WERI-Rb-1 (cell line): ENCODE measurements at regions not wholly inside any gene's neighbourhood (a gene's known extent, or its start where the extent isn't known, plus 50 kb on each side); places are given as distances from the start of the nearest gene placed in this dataset.

ENCODE experiments used
- DNase-seq: peaks from one replicate; pipeline ENCODE4 v3.0.0-alpha.2; 2020
- H3K27ac ChIP-seq: fragments of 250-450 bp; sonication (Bioruptor Pico); 2 replicates; pipeline ENCODE4 v1.5.1; 2020; ENCODE audit warnings: mild to moderate bottlenecking, moderate library complexity
- H3K27me3 ChIP-seq: fragments of 250-450 bp; sonication (Bioruptor Pico); 2 replicates; pipeline ENCODE4 v1.5.1; 2021; ENCODE audit warnings: mild to moderate bottlenecking, low read depth, moderate library complexity; ENCODE audit not compliant: insufficient read depth, severe bottlenecking
- H3K36me3 ChIP-seq: fragments of 250-450 bp; sonication (Bioruptor Pico); 2 replicates; pipeline ENCODE4 v1.5.1; 2020; ENCODE audit warnings: mild to moderate bottlenecking, moderate library complexity
- H3K4me3 ChIP-seq: 2 replicates; pipeline ENCODE4 v1.5.1; 2011; ENCODE audit warnings: low read depth, mild to moderate bottlenecking, control low read depth, low read length
- H3K9me3 ChIP-seq: fragments of 250-450 bp; sonication (Bioruptor Pico); 2 replicates; pipeline ENCODE4 v1.5.1; 2021; ENCODE audit warnings: mild to moderate bottlenecking, moderate library complexity; ENCODE audit not compliant: severe bottlenecking
- TF ChIP-seq, protein P1 (sequence below): IDR thresholded peaks from 2 replicates; pipeline ENCODE4 v1.5.1; 2011; ENCODE audit warnings: low read depth, mild to moderate bottlenecking, control low read depth, inconsistent platforms, low read length

GRCh38 chr20:41694796-41695195, 76.6 kb upstream of the CHD6 start:
- Histone ChIP-seq H3K27me3 (no peaks in the 10 kb centered on the region), H3K9me3 (no peaks in the 10 kb centered on the region), H3K36me3 (no peaks in the 10 kb centered on the region), H3K4me3 (peak overlapping the region; percentile 60), H3K27ac (no peak overlapping the region)
- TF ChIP-seq, protein P1, sequence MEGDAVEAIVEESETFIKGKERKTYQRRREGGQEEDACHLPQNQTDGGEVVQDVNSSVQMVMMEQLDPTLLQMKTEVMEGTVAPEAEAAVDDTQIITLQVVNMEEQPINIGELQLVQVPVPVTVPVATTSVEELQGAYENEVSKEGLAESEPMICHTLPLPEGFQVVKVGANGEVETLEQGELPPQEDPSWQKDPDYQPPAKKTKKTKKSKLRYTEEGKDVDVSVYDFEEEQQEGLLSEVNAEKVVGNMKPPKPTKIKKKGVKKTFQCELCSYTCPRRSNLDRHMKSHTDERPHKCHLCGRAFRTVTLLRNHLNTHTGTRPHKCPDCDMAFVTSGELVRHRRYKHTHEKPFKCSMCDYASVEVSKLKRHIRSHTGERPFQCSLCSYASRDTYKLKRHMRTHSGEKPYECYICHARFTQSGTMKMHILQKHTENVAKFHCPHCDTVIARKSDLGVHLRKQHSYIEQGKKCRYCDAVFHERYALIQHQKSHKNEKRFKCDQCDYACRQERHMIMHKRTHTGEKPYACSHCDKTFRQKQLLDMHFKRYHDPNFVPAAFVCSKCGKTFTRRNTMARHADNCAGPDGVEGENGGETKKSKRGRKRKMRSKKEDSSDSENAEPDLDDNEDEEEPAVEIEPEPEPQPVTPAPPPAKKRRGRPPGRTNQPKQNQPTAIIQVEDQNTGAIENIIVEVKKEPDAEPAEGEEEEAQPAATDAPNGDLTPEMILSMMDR: no peak
- no peak for DNase-seq

- Histone ChIP-seq H3K27ac (peak overlapping the region; percentile 86), H3K4me3 (peak overlapping the region; percentile 60), H3K27me3 (no peaks in the 10 kb centered on the region), H3K9me3 (no peaks in the 10 kb centered on the region), H3K36me3 (no peaks in the 10 kb centered on the region)
- TF ChIP-seq, protein P1: peak; percentile 50
- DNase-seq: peak; percentile 88
These were observed 75.2 kb upstream of the CHD6 start for GRCh38 chr20:41693136-41693979.

DNA sequence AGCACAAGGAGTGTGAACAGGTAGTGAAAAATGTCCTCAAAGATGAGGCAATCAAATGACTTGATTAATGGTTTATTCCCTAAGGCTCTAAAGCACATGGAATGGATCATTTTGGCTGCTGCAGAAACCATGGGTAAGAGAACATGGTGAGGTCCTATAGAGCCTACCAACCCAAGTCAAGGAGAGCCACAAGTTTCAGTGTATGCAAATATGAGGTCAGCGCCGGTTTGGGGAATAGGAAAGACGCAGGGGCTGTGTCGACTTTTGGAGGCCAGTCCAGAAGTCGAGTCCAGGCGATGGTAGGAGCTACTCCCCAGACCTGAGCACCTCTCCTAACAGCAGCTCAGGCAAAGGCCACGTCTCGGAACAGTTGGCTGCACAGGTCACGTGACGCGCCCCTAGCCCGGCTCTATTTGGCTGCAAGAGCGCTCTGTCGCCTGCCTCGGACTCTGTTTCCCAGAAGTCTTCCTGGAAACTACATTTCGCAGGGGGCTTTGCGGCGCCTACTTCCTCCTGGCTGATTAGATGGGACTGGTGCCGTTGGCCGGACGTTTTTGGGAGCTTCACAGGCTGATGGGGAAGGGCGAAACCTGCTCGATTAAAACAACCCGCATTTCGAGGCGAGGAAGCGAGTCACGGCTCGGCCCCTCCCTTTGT, 74.4 kb upstream of the CHD6 start:
- H3K36me3 ChIP-seq: no peaks in the 10 kb centered on the region
- TF ChIP-seq, protein P1: no peak
- peak; percentile 92 for DNase-seq
- no peaks in the 10 kb centered on the region for H3K27me3 ChIP-seq
- H3K27ac ChIP-seq: peak overlapping the region; percentile 86
- H3K4me3 ChIP-seq: peak overlapping the region; percentile 60
- H3K9me3 ChIP-seq: no peaks in the 10 kb centered on the region

- H3K27ac ChIP-seq: no peak overlapping the region
- H3K9me3 ChIP-seq: peaks cover 2% of the 10 kb centered on the region
- TF ChIP-seq, protein P1: no peak
- no peak overlapping the region for H3K4me3 ChIP-seq
- H3K36me3 ChIP-seq: no peaks in the 10 kb centered on the region
- H3K27me3 ChIP-seq: no peaks in the 10 kb centered on the region
- DNase-seq: no peak
These were observed 73.3 kb upstream of the CHD6 start for GRCh38 chr20:41691443-41691842.

GRCh38 chr20:41690702-41691101, 72.5 kb upstream of the CHD6 start:
- TF ChIP-seq, protein P1: no peak
- Histone ChIP-seq H3K4me3 (no peak overlapping the region), H3K9me3 (peaks cover 2% of the 10 kb centered on the region), H3K27me3 (no peaks in the 10 kb centered on the region), H3K36me3 (no peaks in the 10 kb centered on the region), H3K27ac (no peak overlapping the region)
- DNase-seq: no peak
